AG20443 (cell line): ENCODE measurements at regions not wholly inside any gene's neighbourhood (a gene's known extent, or its start where the extent isn't known, plus 50 kb on each side); places are given as distances from the start of the nearest gene placed in this dataset.

Experiments
- DNase-seq: peaks from one replicate; pipeline ENCODE4 v3.0.0; 2012; ENCODE audit warnings: low spot score, mixed read lengths

- no peak for DNase-seq
These were observed 429.5 kb upstream of the WWC1 start for GRCh38 chr5:167861928-167862426.

GRCh38 chr5:167863883-167864282 is 427.6 kb upstream of the WWC1 start:
- DNase-seq: no peak

GRCh38 chr5:167864801-167865200 is 426.6 kb upstream of the WWC1 start:
- no peak for DNase-seq

- no peak for DNase-seq
These were observed 424.6 kb upstream of the WWC1 start for GRCh38 chr5:167866797-167867196.

GRCh38 chr5:167867281-167867680 is 424.2 kb upstream of the WWC1 start:
- no peak for DNase-seq

GRCh38 chr5:167869125-167869524 is 422.3 kb upstream of the WWC1 start:
- DNase-seq: no peak

GRCh38 chr5:167870055-167870454 is 421.4 kb upstream of the WWC1 start:
- DNase-seq: peak; percentile 75

GRCh38 chr5:167871091-167871490 is 420.4 kb upstream of the WWC1 start:
- DNase-seq: peak; percentile 22

GRCh38 chr5:167872791-167873190 is 418.7 kb upstream of the WWC1 start:
- DNase-seq: no peak

- DNase-seq: no peak
These were observed 414.2 kb upstream of the WWC1 start for GRCh38 chr5:167877114-167877722.

- DNase-seq: no peak
These were observed 413.5 kb upstream of the WWC1 start for GRCh38 chr5:167877924-167878323.

GRCh38 chr5:167880420-167880819 is 411.0 kb upstream of the WWC1 start:
- DNase-seq: no peak

GRCh38 chr5:167881041-167881440 is 410.4 kb upstream of the WWC1 start:
- no peak for DNase-seq

GRCh38 chr5:167886196-167886595 is 405.2 kb upstream of the WWC1 start:
- DNase-seq: no peak

GRCh38 chr5:167888393-167888792 is 403.1 kb upstream of the WWC1 start:
- no peak for DNase-seq

GRCh38 chr5:167889276-167889675 is 402.2 kb upstream of the WWC1 start:
- no peak for DNase-seq

GRCh38 chr5:167892352-167893115 is 398.9 kb upstream of the WWC1 start:
- DNase-seq: no peak

GRCh38 chr5:167893271-167893670 is 398.2 kb upstream of the WWC1 start:
- no peak for DNase-seq

- no peak for DNase-seq
These were observed 396.6 kb upstream of the WWC1 start for GRCh38 chr5:167894631-167895472.

GRCh38 chr5:167895899-167896659 is 395.4 kb upstream of the WWC1 start:
- peak; percentile 32 for DNase-seq

- DNase-seq: no peak
These were observed 394.6 kb upstream of the WWC1 start for GRCh38 chr5:167896814-167897213.

- DNase-seq: no peak
These were observed 394.1 kb upstream of the WWC1 start for GRCh38 chr5:167897371-167897770.
